Umbilical cord (tissue), 1 donor: ENCODE measurements at regions not wholly inside any gene's neighbourhood (a gene's known extent, or its start where the extent isn't known, plus 50 kb on each side); places are given as distances from the start of the nearest gene placed in this dataset.

Source experiments
- DNase-seq: peaks from one replicate; pipeline ENCODE4 v3.0.0-alpha.2; 2015; ENCODE audit warnings: low spot score

DNA sequence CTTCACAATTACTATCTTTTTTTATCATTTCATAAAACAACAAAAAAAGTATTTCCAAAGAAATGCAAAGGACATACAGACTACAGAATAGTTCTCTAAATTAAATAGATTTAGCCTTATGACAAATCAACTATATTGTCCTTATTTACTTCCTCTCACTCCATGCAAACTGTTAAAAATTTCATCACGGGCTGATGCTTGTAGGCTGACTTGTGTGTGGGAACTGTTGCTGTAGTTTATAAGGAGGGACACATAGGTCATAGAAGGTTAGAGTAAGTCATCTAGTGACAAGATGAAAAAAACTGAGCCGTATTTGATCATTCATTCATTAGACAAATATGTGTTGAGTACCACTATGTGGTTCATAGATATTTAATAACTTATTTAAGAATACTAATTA lies 232.5 kb upstream of the TBL1XR1 start:
- DNase-seq: no peak

DNA sequence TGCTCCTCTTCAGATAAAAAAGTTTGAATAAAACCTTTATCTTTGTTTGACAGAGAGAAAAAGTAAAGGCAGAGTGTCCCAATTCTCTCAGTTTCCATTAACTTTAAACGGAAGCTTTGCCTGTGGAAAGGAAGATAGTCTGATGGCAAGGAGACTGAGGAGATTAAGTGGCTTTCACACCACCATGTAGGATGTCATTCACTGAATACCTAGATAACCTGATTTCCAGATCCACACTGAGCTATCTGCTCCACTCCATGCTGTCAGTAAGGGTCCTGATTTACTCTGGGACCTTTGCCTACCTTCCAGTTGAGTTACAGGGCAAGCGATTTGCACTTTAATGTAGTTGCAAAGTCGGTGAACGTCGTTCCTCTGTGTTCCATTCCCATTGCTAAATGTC lies 233.4 kb upstream of the TBL1XR1 start:
- DNase-seq: no peak

DNA sequence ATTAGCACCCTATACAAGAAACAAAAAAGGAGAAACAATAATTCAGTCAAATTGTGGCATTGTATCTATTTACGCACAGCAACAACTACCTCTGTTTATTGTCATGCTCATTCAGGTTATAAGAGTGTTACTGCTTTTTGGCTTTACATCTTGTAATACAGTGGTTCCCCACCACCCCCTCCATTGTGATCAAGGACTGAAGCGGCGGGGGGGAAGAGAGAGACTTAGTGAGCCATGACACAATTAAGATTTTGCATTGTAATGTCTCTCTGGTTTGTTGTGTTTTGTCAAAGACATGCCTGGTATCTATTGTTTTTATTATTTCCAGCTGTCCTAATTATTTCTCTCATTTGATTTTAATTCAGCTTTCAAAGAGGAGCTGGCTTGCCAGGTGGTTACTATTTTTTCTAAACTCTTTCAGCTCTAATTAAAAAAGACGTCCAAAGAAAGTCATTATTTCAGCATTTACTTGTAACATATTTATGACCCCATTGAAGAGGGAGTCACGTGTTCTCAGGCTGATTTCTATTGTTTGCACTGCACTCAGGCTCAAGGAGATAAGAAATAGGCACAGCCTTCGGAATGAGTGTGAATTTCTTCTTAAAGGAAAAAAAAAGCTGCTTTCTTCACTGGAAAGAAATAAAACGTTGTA lies 234.4 kb upstream of the TBL1XR1 start:
- DNase-seq: no peak

DNA sequence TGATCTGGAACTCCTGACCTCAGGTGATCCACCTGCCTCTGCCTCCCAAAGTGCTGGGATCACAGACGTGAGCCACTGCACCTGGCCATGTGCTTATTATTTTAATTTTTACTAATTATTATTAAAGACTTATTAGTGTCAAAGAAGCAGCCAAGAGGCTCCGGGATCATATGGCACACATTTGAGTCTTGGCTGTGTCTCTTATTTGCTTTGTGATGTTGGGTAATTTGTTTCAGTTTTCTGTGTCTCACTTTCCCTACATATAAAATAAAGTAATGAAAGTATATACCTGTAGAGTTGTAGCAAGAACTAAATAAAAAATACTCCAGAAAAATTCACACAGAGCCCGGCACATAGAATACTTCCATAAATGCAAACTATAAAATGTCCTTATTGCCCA lies 238.0 kb upstream of the TBL1XR1 start:
- DNase-seq: no peak

DNA sequence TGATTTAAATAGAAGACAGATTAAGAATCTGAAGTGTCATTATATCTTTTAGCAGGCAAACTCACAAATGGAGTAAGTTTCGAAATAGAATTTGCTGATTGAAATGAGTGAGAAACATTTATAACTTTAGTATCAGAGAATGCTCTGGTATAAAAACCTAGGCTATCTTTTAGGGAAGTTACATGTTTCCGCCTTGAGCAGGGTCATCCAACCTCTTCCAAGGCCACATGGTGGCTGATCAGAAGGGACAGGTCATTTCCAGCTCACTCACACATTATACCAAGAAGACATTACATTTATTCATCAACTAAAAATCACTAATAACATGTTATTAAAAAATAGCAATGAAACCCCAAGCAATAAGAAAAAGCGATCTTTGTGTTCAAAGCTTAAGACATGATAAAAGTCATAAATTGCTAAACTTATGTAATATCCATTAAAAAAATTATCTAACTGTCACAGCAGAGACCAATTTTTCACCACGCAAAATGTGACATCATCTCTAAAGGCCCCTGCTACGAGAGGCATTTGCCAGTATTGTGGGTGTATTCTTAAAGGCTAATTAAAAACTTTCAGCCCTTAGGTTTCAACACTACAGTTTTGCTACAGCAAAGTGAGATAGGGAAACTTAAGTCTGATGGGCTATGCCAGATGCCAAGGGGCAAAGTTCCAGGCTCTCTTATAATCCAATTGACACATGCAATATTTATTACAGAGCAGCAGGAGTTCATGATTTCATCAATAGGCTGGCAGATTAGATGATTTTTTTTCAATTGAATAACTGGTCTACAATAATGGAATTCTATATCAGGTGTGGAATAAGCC lies 240.4 kb upstream of the TBL1XR1 start:
- no peak for DNase-seq

DNA sequence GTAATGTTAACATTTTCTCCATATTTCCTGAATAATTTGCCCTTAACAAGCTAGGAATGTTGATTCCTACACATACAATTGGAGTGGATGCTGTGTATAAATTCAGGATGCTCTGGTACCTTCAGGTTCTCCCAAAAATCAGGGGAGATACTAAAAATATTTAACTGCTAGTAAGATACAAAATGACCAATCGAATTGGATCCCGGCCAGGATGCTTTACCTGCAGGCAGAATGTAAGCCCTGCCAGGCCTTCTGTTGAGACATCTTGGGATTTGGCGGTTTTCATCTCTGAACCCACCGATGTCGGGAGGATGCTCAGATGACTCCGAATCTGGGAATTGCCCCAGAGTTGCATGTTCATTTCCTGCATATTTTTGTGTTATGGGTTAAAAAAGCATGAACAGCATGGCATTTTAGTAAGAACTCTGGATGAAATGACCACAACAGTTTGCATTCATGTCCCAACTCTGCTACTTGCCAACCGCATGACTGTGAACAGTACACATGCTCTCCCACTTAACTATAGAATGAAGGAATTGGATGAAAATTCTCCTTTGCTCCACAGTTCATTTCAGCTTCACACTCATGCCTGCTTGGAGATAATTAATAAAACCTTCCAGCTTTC lies 241.4 kb upstream of the TBL1XR1 start:
- no peak for DNase-seq

DNA sequence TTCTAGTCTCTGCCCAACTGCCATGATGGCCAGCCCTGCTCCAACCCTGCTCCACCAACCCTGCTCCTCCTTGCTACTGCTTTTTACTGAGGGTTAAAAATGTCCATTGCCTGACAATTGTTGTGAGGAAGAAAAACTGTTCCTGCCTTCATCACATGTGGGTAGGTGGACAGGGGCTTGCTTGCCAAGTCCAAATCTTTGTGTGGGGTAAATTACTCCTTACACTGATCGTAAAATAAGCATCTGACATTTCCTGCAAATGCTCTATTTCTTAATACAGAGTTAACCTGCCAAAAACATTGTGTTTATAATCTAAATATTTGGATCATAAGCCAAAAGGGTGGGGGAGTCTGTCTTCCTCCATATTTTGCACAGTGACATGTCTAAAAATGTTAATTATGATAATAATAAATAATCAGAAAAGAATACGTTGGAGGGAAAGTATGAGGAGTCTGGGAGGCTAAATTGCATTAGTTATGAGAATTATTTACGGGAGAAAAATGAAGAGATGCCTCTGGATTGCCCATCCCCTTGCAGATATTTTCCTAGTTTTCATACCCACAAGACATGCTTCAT lies 242.5 kb upstream of the TBL1XR1 start:
- DNase-seq: no peak

DNA sequence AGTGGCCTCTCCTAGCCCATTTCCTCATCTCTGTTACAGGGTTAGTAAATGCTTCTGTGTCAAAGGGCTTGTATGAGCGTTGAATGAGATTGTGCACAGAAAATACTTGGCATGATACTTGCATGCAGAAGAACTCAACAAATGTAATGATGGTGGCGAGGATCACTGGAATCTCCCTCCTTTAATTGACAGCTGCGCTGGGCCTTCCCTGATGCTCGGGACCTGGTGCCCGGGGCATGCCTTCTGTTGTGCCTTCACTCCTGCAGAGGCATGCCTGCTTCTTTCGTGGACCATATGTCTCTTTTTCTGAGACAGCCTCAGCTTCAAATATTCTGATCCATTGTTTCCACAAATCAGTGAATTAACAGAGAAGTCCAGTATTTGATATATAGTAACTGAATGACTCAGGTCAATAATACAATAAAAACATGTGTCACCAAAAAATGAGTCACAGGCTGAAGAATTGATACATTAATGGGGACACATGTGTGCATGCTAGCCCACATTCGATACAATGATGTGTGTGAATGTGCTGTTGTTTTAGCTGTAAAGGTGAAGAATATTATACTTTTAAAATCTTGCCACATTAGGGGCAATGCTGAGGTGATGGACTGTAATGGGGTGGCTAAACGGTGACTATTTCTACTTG lies 243.3 kb upstream of the TBL1XR1 start:
- DNase-seq: no peak

DNA sequence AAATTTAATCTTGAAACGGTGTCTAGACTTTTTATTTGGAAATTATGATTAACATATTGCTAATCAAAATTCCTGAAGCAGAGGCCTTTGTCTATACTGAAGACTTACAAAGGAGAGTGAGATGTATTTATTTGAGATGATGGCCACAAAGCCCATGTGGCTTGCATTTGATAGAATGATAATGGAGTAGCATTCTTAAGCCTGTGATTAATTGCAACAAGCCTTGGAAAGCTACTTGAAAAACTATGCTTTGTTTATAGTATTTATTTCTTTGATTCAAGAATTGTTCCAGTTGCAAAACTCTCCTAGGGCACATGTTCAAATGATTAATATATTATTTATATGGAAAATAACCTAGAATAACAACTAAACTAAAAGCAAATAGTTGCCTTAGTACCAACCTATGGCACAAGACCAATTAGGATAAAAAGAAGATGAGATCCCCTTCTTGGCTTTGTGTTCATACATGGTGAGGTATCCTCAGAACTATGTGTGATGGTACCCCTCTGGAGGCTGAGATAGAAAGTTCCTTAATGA lies 244.1 kb upstream of the TBL1XR1 start:
- DNase-seq: no peak

DNA sequence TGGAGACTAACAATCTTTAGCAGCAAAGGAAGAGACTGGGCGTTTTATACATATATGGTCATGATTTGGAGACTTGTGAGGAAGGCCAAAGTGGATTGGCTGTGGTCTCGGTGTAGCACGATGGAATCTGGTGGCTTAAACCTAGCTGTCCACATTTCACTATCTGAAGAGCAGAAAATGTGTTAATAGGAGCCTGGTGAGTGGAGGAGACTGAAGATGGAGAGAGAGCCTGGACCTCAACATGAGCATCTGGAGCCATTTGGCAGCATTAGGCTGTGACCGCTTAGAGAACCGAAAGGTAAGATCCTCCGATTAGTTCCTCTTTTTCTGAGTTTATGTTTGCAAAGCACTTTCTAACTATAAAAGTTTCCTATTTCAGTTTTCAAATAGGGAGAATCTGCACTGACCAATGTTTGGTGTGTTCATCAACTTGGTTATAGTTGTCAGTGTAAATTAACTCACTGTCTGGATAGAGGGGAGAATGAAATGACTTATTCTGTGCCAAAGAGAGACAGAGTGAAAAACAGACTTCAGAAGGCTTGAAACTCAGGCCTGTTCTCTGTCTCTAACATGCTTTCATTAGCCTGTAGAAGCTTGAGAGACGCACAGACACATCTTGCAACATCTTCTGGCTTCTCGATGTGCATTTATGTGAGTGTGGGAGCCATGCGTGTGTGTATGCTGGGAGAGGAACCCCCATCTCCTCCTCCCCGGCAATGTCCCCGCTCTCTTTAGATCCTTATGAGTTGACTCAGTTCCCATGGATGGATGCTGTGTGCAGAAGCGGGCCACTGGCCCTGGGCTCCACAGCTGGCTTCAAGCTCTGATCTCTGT lies 244.7 kb upstream of the TBL1XR1 start:
- peak; percentile 68 for DNase-seq

DNA sequence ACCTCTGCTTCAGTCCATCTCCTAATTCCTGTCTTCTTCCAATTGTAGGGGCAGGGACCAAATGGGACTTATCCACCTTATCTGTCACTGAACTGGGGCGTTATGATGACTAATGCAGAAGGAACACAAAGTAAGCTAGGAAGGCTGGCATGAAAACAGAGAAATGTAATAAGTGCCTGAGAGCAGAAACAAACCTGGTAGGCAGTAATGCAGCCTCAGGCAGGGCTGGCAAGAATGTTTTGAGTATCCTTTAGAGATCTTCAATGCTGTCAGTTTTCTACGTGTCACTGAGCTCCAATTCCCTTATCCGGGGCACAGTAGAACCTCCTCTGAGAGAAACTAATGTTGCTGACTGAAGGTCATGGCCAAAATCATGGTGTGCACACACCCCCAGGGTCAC lies 246.2 kb upstream of the TBL1XR1 start:
- DNase-seq: peak; percentile 75

DNA sequence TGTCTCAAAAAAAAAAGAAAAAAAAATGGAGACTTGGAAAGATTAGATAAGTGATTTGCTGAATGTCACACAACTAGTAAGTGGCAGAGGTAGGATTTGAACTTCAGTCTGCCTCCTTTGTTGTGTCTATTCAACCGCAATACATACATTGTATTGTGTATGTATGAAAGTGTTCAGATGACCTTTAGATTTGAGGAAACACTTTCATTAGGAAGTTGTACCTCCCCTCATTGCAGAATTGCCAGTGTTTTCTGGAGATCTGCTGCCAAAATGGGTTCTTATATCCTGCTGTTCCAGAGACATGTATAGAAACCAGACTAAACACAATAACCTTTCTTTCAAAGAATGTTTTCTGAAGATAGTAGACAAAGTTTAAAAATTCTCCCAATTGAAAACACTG lies 247.4 kb upstream of the TBL1XR1 start:
- no peak for DNase-seq

DNA sequence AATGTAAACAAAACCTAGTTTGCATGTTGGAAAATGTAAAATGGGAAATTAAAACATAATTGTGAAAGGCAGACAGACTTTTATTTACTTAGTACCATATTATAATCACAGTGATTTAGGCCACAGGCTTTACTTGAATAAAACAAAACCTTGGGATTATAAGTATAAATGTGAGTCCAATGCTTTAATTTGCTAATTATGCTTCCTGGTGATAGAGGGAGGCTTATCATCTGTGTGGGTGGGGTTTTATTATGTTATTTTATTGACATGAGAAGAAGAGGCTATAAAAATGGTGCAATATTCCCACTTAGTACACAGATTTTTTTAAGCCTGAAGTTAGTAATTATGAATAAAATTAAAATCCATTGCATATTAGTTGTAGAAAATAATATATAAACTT lies 248.3 kb upstream of the TBL1XR1 start:
- no peak for DNase-seq

DNA sequence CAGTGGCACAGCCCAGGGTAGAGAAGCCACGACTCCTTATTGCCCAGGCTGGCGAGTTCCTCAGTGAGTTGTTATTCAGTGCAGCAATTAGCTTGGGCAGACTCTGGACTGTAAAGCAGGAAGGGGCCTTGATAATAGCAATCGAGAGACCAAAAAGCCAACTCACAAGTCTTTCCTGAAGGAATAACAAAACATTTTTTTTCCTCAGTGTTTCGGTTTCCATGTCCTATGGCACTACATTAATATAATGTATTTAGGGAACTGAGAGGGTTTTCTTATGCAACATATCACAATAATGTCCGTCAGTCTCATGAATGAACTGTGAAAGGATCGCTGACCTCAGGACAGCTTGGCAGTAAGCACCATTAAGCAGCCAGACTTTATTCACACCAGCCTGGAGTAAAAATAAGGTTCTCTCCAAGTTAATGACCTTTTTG lies 248.9 kb upstream of the TBL1XR1 start:
- DNase-seq: no peak

DNA sequence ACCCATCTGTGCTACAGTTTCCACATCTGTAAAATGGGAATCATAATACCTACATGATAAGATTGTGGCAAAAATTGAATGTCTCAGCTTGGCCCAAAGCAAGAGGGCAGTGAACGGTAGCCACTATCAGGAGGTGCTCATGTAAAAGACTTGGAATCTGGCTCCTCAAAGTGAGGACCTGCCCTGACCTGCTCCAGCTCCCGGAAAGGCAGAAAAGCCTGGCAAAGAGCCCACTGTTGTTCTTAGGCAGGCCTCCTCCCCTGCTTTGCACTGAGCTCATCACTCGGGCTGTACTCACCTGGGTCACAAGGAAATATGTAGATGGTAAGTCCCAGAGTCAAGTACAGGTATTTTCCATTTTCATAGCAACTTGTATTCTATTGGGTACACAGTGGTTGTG lies 250.7 kb upstream of the TBL1XR1 start:
- no peak for DNase-seq

DNA sequence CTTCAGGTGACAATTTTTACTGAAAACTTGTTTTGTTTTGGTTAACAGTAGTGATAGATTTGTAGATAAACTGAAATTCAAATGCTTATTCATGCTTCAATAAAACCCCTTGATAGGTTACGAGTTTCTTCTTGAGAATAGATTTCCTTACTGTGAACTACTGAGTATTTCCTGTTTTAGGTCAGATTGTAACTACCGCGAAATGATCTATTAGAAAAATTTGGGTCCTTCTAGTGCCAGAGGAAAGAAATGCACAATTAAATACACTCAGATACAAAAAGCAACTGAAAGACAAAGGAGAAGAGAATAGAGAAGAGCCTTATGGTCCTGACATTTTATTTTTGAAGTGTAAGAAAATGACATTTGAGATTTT lies 251.7 kb upstream of the TBL1XR1 start:
- DNase-seq: no peak

DNA sequence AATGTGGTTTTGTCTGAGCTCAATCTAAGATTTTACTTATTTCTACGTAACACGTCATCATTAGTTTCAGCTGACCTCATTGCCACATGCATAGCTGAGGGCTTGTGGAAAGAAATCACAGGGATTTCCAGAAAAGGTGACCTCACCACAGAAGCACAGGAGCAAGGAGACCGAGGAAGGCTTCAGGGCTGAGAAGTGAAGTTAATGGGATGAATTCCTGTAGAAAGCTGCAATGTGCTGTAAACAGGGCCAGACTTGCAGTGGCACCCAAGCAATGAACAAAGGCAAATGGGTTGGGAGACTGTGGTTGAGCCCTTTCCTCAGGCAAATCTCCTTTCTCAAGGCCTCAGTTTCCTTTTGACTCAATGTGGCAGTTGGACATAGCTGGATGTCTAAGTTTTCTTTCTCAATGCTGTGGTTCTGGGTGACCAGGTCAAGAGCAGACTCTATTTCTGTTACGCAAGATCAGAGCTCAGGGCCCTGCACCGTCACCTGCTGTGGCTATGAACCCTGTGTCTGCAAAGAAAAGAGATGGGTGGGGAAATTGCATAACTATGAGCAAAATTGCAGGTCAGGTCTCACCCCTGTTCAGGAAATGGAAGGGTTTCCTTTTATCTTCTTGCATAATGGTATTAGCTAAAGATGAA lies 252.2 kb upstream of the TBL1XR1 start:
- no peak for DNase-seq

DNA sequence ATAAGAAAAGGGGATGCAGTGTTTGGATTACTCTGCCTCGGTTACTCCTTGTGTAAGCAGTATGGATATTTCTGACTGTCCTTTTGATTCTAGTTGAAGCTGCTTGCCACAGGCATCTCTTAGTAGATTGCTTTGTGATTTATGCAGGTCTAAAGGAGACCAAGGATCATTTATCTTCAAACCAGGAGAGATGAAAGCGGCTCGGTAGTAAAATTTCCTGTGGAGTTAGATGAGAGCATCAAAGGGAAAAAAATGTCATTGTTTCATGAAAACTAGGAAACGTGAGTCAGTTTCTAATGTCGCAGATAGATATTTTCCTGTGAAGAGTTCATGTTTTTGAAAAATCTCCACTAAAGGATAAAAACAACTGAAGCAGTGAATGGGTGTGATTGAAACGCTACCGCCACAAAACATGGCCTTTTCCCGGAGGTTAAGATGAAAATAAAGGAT lies 254.0 kb upstream of the TBL1XR1 start:
- DNase-seq: no peak

DNA sequence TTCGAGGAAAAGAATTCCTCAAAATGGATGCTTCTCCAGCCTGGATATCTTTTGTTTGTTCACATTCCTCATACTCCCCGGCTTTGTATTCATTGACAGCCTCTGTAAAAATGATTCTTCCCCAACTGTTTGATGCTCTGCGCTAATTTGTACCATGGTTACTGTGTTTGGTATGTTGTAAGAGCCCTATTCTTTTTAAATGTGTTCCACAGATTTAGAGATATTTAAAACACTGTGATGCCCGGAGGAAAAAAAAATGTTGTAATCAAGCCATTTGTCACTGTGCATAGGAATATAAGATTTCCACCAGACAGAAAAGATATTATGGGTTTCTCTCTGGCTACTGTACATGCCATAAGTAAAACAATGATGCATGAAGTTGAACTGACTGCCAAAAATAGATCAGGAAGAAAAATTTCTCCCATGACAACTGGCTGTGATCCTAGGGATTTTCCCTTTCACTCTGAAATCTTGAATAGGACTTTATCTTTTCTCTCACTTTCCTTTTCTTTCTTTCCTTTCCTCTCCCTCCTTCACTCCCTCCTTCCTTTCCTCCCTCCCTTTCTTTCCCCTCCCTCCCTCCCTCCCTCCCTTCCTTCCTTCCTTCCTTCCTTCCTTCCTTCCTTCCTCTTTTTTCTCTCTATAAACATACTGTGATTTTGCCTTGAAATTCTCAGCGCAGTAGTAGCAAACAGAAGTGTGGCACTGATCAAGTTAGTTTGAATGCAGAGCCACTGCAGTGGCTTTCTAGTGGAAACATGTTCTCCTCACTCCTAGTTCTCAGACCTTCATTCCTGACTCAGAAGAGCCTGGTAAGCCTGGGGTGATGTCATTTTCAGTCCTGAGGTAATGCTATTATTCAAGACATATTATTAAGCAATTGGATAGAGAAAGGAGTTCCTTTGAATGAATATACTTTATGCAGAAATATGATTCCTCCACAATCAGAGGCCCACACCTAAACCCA lies 254.9 kb upstream of the TBL1XR1 start:
- DNase-seq: peak; percentile 79
